ENCODE measurements at regions not wholly inside any gene's neighbourhood (a gene's known extent, or its start where the extent isn't known, plus 50 kb on each side); places are given as distances from the start of the nearest gene placed in this dataset.

DNA sequence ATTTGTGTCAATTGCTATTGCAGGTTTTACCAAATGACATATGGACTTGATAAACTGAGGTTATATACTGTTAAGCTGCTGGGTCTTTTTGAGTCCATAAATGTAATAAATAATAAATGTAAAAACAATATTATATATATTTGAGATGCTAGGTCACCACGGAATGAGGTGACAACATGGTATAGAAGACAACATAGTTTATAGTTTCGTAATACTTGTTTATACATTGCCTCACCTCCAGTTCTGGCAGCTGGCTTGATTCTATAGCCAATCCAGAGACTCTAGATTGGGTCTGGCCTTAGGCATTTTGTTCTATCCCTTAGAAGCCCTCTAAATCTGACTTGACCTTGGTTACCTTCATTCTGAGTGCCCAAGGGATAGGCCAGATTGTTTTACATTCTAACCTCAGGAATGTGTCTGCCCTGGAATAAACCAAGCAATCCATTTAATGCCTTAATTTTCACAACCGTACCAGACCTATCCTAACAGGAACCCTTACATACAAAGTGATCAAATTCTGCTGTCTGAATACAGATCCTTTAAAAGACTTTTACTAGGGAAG lies 61.5 kb upstream of the STXBP5 start:
- DNase-seq = no peak

DNA sequence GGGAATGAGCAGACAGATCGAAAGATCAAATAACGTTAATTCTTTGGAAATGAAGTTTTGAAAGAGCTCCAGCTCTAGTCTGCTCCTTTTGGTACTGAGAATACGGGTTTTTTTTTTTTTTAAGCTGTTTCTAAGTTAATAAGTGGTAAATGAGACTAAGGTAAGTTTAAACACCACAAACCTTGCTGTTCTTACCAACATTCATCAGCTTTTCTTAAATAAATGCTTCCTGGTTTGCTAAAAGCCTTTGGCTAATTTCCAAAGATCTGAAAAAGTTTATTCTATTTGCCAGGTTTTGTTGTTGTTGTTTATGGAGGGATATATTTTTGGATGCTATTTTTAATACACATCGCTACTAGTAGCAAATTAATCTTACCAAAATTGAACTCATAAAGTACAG lies 55.1 kb upstream of the STXBP5 start:
- DNase-seq = no peak

DNA sequence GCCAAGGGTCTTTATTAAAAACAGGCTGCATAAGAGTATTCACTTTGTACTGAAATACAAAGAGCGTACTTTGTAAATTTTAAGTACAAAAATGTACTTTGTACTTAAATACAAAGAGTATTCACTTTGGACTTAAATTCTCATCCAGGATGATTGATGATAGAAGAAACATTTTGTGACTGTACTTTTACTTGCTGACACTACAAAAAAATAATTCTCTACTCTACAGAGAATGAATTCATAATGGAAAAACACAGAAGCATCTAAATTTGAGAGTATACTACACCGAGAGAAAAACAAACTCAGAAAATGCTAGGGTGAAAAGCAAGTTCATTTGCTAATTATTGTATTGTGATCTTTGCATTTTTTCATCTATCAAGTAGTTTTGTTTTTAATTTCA lies 54.4 kb upstream of the STXBP5 start:
- DNase-seq = no peak

DNA sequence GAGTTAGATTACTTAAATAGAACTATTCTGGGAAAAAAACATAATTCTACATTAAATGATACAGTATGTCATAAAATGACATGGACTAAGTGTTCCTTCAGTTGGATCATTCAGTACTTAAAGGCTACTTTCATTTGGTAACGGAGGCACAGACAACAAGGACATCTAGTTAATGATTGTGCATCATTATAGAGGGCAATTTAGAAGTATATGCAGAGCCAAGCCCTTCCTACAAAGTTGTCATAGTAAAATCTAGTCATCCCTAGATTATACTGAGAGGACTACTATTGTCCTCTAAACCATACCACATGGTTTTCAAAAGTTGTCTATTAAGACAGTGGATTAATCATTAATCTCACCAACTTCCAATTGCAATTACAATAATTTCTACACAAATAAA lies 53.9 kb upstream of the STXBP5 start:
- DNase-seq = no peak

All from islet precursor cell (in vitro differentiated cells).